Esophagus mucosa (tissue), 1 donor: ENCODE measurements at regions not wholly inside any gene's neighbourhood (a gene's known extent, or its start where the extent isn't known, plus 50 kb on each side); places are given as distances from the start of the nearest gene placed in this dataset.

Experiments used
- ATAC-seq: fragments of 200-7000 bp; cut with Tn5 transposase; one replicate; pipeline ENCODE4 v1.9.1; 2020
- donor health status: DM: yes; HTN: yes; CAD: no.

- ATAC-seq = no peak
Observed at GRCh38 chr18:69349912-69350597, 50.6 kb upstream of the DOK6 start.
